Esophagus muscularis mucosa (tissue), 4 donors: ENCODE measurements at regions not wholly inside any gene's neighbourhood (a gene's known extent, or its start where the extent isn't known, plus 50 kb on each side); places are given as distances from the start of the nearest gene placed in this dataset.
"Not testable (repeated sequence)": the region's sequence is repeated elsewhere in the genome, so short reads cannot be mapped to it uniquely, and the experiment has no call there.

Experiments used
- DNase-seq: peaks from one replicate; pipeline ENCODE4 v3.0.0-alpha.2; 2017; ENCODE audit errors: extremely low spot score
- H3K27ac ChIP-seq, 4 donors: fragments of 200-600 bp; sonication (generic); replicated peaks in 1 of 4; 1 replicate in 3 of 4; 2 replicates in 1 of 4; pipeline ENCODE4 v1.5.1; 2016 to 2019; ENCODE audit warnings: mild to moderate bottlenecking in 1 of 4
- H3K27me3 ChIP-seq, 4 donors: fragments of 200-600 bp; sonication (generic); one replicate each; pipeline versions ENCODE4 v1.5.1 to v1.6.0; 2016 to 2019
- H3K36me3 ChIP-seq, 4 donors: fragments of 200-600 bp; sonication (generic); one replicate each; pipeline ENCODE4 v1.5.1; 2016 to 2019
- H3K4me1 ChIP-seq, 4 donors: fragments of 200-600 bp; sonication (generic); one replicate each; pipeline ENCODE4 v1.5.1; 2016 to 2019
- H3K4me3 ChIP-seq, 4 donors: fragments of 200-600 bp; sonication (generic); 1 replicate in 2 of 4; 2 replicates in 2 of 4; pipeline ENCODE4 v1.5.1; 2016 to 2019; ENCODE audit warnings: mild to moderate bottlenecking in 4 of 4, moderate library complexity in 1 of 4
- H3K9me3 ChIP-seq, 4 donors: fragments of 200-600 bp; sonication (generic); 1 replicate in 3 of 4; 2 replicates in 1 of 4; pipeline ENCODE4 v1.5.1; 2016 to 2019
- EP300 ChIP-seq: sonication (generic); formaldehyde crosslinking; IDR thresholded peaks from one replicate; pipeline ENCODE4 v1.6.1; 2017; ENCODE audit warnings: antibody characterized with exemption
- POLR2A ChIP-seq: fragments of 450-650 bp; IDR thresholded peaks from one replicate; pipeline ENCODE4 v1.6.1; 2017; ENCODE audit warnings: antibody characterized with exemption, moderate library complexity, mild to moderate bottlenecking, low read depth
- POLR2AphosphoS5 ChIP-seq, 2 donors: sonication (generic); formaldehyde crosslinking; IDR thresholded peaks; one replicate each; pipeline ENCODE4 v1.6.1; 2017; ENCODE audit warnings: antibody characterized with exemption in 2 of 2
- WGBS: methylation state at CpG from one replicate; pipeline ENCODE4 v1.1.5; 2018; 5-methylcytosine and 5-hydroxymethylcytosine counted together
- intact Hi-C: fragments of 100-400 bp; cut with DNase I; formaldehyde crosslinking; loops from one replicate; pipeline ENCODE4 v1.15.1; 2023
- TF ChIP-seq, protein P1 (sequence below), 3 experiments: fragments of 200-600 bp in 2 of 3; fragments of 450-650 bp in 1 of 3; sonication (generic) in 2 of 3; IDR thresholded peaks; one replicate each; pipeline ENCODE4 v1.5.1; 2017 to 2019; ENCODE audit warnings: antibody characterized with exemption in 3 of 3, mild to moderate bottlenecking in 2 of 3, moderate library complexity in 1 of 3

DNA sequence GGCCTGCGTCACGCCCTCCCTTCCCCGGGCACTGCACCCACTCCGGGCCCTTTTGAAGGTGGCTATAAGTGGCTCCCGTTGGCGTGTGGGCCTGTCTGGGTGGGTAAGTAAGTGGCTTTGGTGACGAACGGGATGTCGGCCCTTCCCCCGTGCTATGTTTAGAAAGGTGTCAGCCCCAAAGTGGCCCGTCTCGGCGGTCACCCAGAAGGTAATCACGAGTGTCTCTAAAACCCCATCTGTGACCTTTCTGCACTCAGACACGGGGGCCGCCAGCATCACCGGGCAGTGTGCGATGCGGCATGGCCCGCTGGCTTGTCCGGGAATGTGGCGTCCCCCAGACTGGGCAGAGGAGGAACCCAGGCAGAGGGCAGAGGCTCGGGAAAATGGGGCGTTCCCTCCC lies 88.2 kb downstream of the IRX5 start:
- Histone ChIP-seq H3K36me3 (no peaks in the 10 kb centered on the region), H3K9me3 (peaks cover 0 to 19% (median 11%) of the 10 kb centered on the region in 4 donors), H3K27ac (no peak overlapping the region), H3K27me3 (peaks cover 0 to 39% (median 0%) of the 10 kb centered on the region in 4 donors), H3K4me1 (no peaks in the 10 kb centered on the region), H3K4me3 (no peak overlapping the region)
- intact Hi-C loops: no loop called here
- 89% methylated on average over 22 of the region's 24 CpGs for WGBS
- TF ChIP-seq POLR2A: no peak
- TF ChIP-seq POLR2AphosphoS5 (IDR thresholded peaks at IDR 0.05): no peak
- TF ChIP-seq EP300: no peak
- TF ChIP-seq, protein P1, sequence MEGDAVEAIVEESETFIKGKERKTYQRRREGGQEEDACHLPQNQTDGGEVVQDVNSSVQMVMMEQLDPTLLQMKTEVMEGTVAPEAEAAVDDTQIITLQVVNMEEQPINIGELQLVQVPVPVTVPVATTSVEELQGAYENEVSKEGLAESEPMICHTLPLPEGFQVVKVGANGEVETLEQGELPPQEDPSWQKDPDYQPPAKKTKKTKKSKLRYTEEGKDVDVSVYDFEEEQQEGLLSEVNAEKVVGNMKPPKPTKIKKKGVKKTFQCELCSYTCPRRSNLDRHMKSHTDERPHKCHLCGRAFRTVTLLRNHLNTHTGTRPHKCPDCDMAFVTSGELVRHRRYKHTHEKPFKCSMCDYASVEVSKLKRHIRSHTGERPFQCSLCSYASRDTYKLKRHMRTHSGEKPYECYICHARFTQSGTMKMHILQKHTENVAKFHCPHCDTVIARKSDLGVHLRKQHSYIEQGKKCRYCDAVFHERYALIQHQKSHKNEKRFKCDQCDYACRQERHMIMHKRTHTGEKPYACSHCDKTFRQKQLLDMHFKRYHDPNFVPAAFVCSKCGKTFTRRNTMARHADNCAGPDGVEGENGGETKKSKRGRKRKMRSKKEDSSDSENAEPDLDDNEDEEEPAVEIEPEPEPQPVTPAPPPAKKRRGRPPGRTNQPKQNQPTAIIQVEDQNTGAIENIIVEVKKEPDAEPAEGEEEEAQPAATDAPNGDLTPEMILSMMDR (IDR thresholded peaks at IDR 0.05): no peak
- DNase-seq: no peak

DNA sequence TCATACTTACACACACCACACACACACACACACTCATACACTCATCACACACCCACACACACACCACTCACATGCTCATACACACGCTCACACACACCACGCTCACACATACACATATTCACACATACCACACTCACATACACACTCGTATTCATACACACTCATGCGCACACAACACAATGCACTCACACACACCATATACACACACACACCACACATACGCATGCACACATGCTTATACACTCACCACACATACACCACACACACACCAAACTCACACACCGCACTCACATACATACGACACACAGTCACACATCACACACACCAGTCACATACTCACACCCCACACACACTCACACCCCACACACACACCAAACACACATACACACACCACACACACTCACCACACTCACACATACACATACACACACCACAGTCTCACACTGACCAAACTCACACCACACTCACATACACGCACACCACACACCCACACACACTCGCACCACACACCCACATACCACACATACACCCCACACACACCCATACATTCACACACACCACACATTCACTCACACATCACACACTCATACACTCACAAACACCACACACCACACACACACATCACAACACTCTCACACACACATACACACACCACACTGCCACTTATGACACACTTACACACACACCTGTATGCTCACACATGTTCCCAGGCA lies 88.9 kb downstream of the IRX5 start:
- Histone ChIP-seq H3K27me3 (peaks cover 0 to 39% (median 0%) of the 10 kb centered on the region in 4 donors), H3K27ac (no peak overlapping the region), H3K9me3 (peaks cover 0 to 19% (median 11%) of the 10 kb centered on the region in 4 donors), H3K4me3 (no peak overlapping the region), H3K36me3 (no peaks in the 10 kb centered on the region), H3K4me1 (no peaks in the 10 kb centered on the region)
- no peak for DNase-seq
- TF ChIP-seq POLR2AphosphoS5 (IDR thresholded peaks at IDR 0.05) (no peak), EP300 (no peak), POLR2A (no peak)
- TF ChIP-seq, protein P1 (IDR thresholded peaks at IDR 0.05): no peak
- intact Hi-C loops: no loop called here
- WGBS: 97% methylated on average over 9 of the region's 9 CpGs

DNA sequence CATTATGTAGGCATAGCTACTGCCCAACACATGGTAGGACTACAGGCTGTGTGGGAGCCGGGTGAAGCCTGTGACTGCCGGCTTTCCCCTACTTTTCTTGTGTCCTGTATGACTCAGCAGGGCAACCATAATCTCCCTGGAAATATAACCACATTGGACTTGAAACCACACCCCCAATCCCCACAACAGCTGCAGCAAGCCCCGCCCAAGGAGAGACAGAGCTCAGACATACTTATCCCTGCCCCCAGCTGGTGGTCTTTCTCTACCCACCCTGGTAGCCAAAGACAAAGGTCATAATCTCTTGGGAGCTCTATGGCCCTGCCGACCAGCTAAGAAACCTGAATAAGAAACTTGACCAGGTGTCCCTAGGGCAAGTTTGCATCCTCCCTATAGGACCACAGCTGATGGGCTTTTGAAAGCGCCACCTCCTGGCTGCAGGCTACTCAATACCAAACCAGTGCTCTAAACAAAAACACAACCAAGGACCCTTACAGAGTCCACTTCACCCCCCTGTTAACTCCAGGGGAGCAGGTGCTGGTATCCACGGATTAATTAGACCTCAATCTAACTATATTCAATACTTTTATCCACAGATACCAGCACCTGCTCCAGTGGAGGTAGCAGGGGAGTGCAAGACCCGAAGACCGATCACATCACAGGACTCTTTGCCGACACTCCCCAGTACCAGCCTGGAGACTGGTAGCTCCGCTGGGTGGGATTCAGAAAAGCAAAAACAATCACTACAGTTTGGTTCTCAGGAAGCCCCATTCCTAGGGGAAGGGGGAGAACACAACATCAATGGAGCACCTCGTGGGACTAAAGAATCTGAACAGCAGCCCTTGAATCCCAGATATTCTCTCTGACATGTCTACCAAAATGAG lies 91.2 kb downstream of the IRX5 start:
- intact Hi-C loops: no loop called here
- H3K36me3 ChIP-seq: no peaks in the 10 kb centered on the region
- H3K4me1 ChIP-seq: no peaks in the 10 kb centered on the region
- TF ChIP-seq POLR2A (no peak), POLR2AphosphoS5 (IDR thresholded peaks at IDR 0.05) (no peak), EP300 (no peak)
- TF ChIP-seq, protein P1 (IDR thresholded peaks at IDR 0.05): no peak
- H3K4me3 ChIP-seq: no peak overlapping the region
- DNase-seq: no peak
- 59% methylated on average over 11 of the region's 11 CpGs for WGBS
- H3K27ac ChIP-seq: no peak overlapping the region
- peaks cover 0 to 27% (median 0%) of the 10 kb centered on the region in 4 donors for H3K27me3 ChIP-seq
- peaks cover 0 to 22% (median 11%) of the 10 kb centered on the region in 4 donors for H3K9me3 ChIP-seq

DNA sequence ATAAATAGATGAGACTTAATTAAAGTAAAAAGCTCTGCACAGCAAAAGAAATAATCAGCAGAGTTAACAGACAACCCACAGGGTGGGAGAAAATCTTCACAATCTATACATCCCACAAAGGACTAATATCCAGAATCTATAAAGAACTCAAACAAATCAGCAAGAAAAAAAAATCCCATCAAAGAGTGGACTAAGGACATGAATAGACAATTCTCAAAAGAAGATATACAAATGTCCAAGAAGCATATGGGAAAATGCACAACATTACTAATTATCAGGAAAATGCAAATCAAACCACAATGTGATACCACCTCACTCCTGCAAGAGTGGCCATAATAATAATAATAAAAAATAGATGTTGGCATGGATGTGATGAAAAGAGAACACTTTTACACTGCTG lies 96.6 kb downstream of the IRX5 start:
- Histone ChIP-seq H3K9me3 (peaks cover 0 to 21% (median 11%) of the 10 kb centered on the region in 4 donors), H3K27me3 (peaks cover 0 to 21% (median 0%) of the 10 kb centered on the region in 4 donors)
- H3K4me1 ChIP-seq, H3K36me3 ChIP-seq, intact Hi-C loops, DNase-seq, H3K27ac ChIP-seq, H3K4me3 ChIP-seq: not testable (repeated sequence)

DNA sequence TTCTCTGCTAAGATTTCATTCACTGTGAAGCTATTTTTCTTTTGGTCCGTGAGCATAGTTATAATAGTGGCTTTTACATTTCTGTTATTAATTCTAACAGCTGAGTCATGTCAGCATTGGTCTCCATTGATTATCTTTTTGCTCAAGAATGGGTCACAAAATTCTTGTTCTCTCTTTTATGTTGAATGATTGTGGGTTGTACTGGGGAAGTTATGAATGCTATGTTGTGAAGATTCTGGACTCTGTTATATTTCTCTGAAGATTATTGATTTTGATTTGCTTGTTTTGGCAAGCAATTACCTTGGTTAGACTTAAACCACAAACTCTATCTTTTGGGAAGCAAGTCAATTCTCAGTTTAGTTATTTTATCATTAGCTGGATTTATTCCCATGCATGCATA lies 98.8 kb downstream of the IRX5 start:
- no peak overlapping the region for H3K4me3 ChIP-seq
- intact Hi-C loops: no loop called here
- H3K9me3 ChIP-seq: peaks cover 0 to 20% (median 11%) of the 10 kb centered on the region in 4 donors
- TF ChIP-seq POLR2AphosphoS5 (IDR thresholded peaks at IDR 0.05) (no peak), POLR2A (no peak), EP300 (no peak)
- TF ChIP-seq, protein P1 (IDR thresholded peaks at IDR 0.05): no peak
- no peaks in the 10 kb centered on the region for H3K36me3 ChIP-seq
- no peaks in the 10 kb centered on the region for H3K4me1 ChIP-seq
- H3K27me3 ChIP-seq: peaks cover 0 to 42% (median 0%) of the 10 kb centered on the region in 4 donors
- no peak for DNase-seq
- no peak overlapping the region for H3K27ac ChIP-seq
- 30% methylated on average over 1 of the region's 1 CpG for WGBS
